Testis (tissue), 2 donors: ENCODE measurements at regions not wholly inside any gene's neighbourhood (a gene's known extent, or its start where the extent isn't known, plus 50 kb on each side); places are given as distances from the start of the nearest gene placed in this dataset.

ENCODE experiments used
- DNase-seq: peaks from one replicate; pipeline ENCODE4 v3.0.0-alpha.2; 2019
- H3K27ac ChIP-seq, 2 donors: fragments of 200-600 bp; sonication (generic); one replicate each; pipeline ENCODE4 v1.5.1; 2019
- H3K27me3 ChIP-seq: fragments of 200-600 bp; sonication (generic); one replicate; pipeline ENCODE4 v1.5.1; 2019
- H3K36me3 ChIP-seq: fragments of 200-600 bp; sonication (generic); one replicate; pipeline ENCODE4 v1.5.1; 2017; ENCODE audit warnings: low read depth; ENCODE audit errors: missing control alignments
- H3K4me1 ChIP-seq: fragments of 200-600 bp; sonication (generic); one replicate; pipeline ENCODE4 v1.5.1; 2019
- H3K4me3 ChIP-seq, 2 donors: fragments of 200-600 bp; sonication (generic); one replicate each; pipeline ENCODE4 v1.5.1; 2017 to 2019
- H3K9me3 ChIP-seq: fragments of 200-600 bp; sonication (generic); one replicate; pipeline ENCODE4 v1.5.1; 2017
- CTCF ChIP-seq, 3 experiments: fragments of 450-650 bp in 2 of 3; fragments of 200-600 bp in 1 of 3; sonication (generic) in 1 of 3; IDR thresholded peaks; one replicate each; pipeline ENCODE4 v1.5.1; 2016 to 2019; ENCODE audit warnings: antibody characterized with exemption in 3 of 3, mild to moderate bottlenecking in 2 of 3, moderate library complexity in 1 of 3
- POLR2A ChIP-seq: fragments of 450-650 bp; IDR thresholded peaks from one replicate; pipeline ENCODE4 v1.6.1; 2017; ENCODE audit warnings: antibody characterized with exemption, mild to moderate bottlenecking, moderate library complexity
- WGBS, 2 donors: methylation state at CpG; one replicate each; pipeline ENCODE4 v1.1.5; 2018; 5-methylcytosine and 5-hydroxymethylcytosine counted together
- intact Hi-C: fragments of 100-400 bp; cut with DNase I; formaldehyde crosslinking; loops from one replicate; pipeline ENCODE4 v1.15.1; 2023; ENCODE audit warnings: low total_unique reads

- Histone ChIP-seq H3K27ac (no peak overlapping the region), H3K27me3 (no peaks in the 10 kb centered on the region), H3K36me3 (no peaks in the 10 kb centered on the region), H3K9me3 (no peaks in the 10 kb centered on the region), H3K4me1 (no peaks in the 10 kb centered on the region), H3K4me3 (no peak overlapping the region)
- no peak for DNase-seq
- intact Hi-C loops: no loop called here
- no peak for TF ChIP-seq POLR2A
- 90 to 95% methylated on average over 3 of the region's 3 CpGs for WGBS, 2 donors
These were observed 69.0 kb upstream of the ZCCHC2 start for GRCh38 chr18:62453864-62454263.

GRCh38 chr18:62454527-62454926 is 68.3 kb upstream of the ZCCHC2 start:
- intact Hi-C loops: no loop called here
- H3K9me3 ChIP-seq: no peaks in the 10 kb centered on the region
- WGBS, 2 donors: 92 to 94% methylated on average over 5 of the region's 5 CpGs
- no peak overlapping the region for H3K4me3 ChIP-seq
- no peak overlapping the region for H3K27ac ChIP-seq
- no peaks in the 10 kb centered on the region for H3K36me3 ChIP-seq
- TF ChIP-seq CTCF (IDR thresholded peaks at IDR 0.05): no peak
- no peak for TF ChIP-seq POLR2A
- H3K4me1 ChIP-seq: no peaks in the 10 kb centered on the region
- no peaks in the 10 kb centered on the region for H3K27me3 ChIP-seq
- DNase-seq: no peak

- DNase-seq: no peak
- Histone ChIP-seq H3K27ac (no peak overlapping the region), H3K4me3 (no peak overlapping the region), H3K27me3 (no peaks in the 10 kb centered on the region), H3K36me3 (no peaks in the 10 kb centered on the region), H3K4me1 (no peaks in the 10 kb centered on the region), H3K9me3 (no peaks in the 10 kb centered on the region)
- WGBS, 2 donors: 67 to 70% methylated on average over 5 of the region's 5 CpGs
- TF ChIP-seq CTCF (IDR thresholded peaks at IDR 0.05) (no peak), POLR2A (no peak)
- intact Hi-C loops: no loop called here
These were observed 67.6 kb upstream of the ZCCHC2 start for GRCh38 chr18:62455222-62455621.

- Histone ChIP-seq H3K4me1 (no peaks in the 10 kb centered on the region), H3K27ac (no peak overlapping the region), H3K27me3 (no peaks in the 10 kb centered on the region), H3K9me3 (no peaks in the 10 kb centered on the region), H3K36me3 (no peaks in the 10 kb centered on the region), H3K4me3 (no peak overlapping the region)
- TF ChIP-seq POLR2A (no peak), CTCF (IDR thresholded peaks at IDR 0.05) (no peak)
- intact Hi-C loops: no loop called here
- 62 to 82% methylated on average over 3 of the region's 3 CpGs for WGBS, 2 donors
- DNase-seq: no peak
These were observed 64.9 kb upstream of the ZCCHC2 start for GRCh38 chr18:62457877-62458276.

- Histone ChIP-seq H3K4me3 (no peak overlapping the region), H3K36me3 (no peaks in the 10 kb centered on the region), H3K27me3 (no peaks in the 10 kb centered on the region), H3K27ac (no peak overlapping the region), H3K4me1 (no peaks in the 10 kb centered on the region), H3K9me3 (no peaks in the 10 kb centered on the region)
- intact Hi-C loops: no loop called here
- no peak for DNase-seq
- WGBS, 2 donors: 78 to 84% methylated on average over 2 of the region's 2 CpGs
- TF ChIP-seq POLR2A (no peak), CTCF (IDR thresholded peaks at IDR 0.05) (no peak)
These were observed 64.5 kb upstream of the ZCCHC2 start for GRCh38 chr18:62458346-62458745.
